Kidney (tissue), 13 donors: ENCODE measurements at regions not wholly inside any gene's neighbourhood (a gene's known extent, or its start where the extent isn't known, plus 50 kb on each side); places are given as distances from the start of the nearest gene placed in this dataset.

Source experiments
- DNase-seq, 5 donors: peaks; one replicate each; pipeline ENCODE4 v3.0.0-alpha.2; 2013 to 2020
- FAIRE-seq: peaks from 2 replicates; lab custom pipeline; 2012; peaks lifted over from hg19 to GRCh38; lab: Jason Lieb, UNC
- H3K27ac ChIP-seq, 2 donors: one replicate each; pipeline ENCODE4 v1.7.0; 2013; ENCODE audit warnings: low read depth in 2 of 2, low read length in 2 of 2, inconsistent platforms in 1 of 2
- H3K27me3 ChIP-seq: one replicate; pipeline ENCODE4 v1.7.1; 2013; ENCODE audit warnings: low read length, inconsistent platforms; ENCODE audit not compliant: control insufficient read depth, insufficient read depth
- H3K36me3 ChIP-seq, 3 donors: one replicate each; pipeline versions ENCODE4 v1.7.0 to v1.7.1; 2013; ENCODE audit warnings: low read length in 3 of 3, control low read depth in 1 of 3, inconsistent platforms in 1 of 3; ENCODE audit not compliant: insufficient read depth in 3 of 3, control insufficient read depth in 2 of 3
- H3K4me1 ChIP-seq, 3 donors: one replicate each; pipeline versions ENCODE4 v1.7.0 to v1.7.1; 2013; ENCODE audit warnings: low read length in 3 of 3, inconsistent platforms in 1 of 3, low read depth in 1 of 3; ENCODE audit not compliant: control insufficient read depth in 2 of 3, insufficient read depth in 2 of 3
- H3K4me3 ChIP-seq, 3 donors: one replicate each; pipeline versions ENCODE4 v1.7.0 to v1.8.1; 2013; ENCODE audit warnings: low read length in 3 of 3, control low read depth in 1 of 3, inconsistent platforms in 1 of 3
- H3K9ac ChIP-seq, 3 donors: one replicate each; pipeline versions ENCODE4 v1.7.0 to v1.7.1; 2013; ENCODE audit warnings: low read length in 3 of 3, control low read depth in 1 of 3, inconsistent platforms in 1 of 3
- H3K9me3 ChIP-seq, 3 donors: one replicate each; pipeline versions ENCODE4 v1.7.0 to v1.7.1; 2013; ENCODE audit warnings: low read length in 3 of 3, control low read depth in 1 of 3, inconsistent platforms in 1 of 3; ENCODE audit not compliant: control insufficient read depth in 2 of 3, insufficient read depth in 1 of 3
- intact Hi-C: fragments of 100-400 bp; cut with DNase I; formaldehyde crosslinking; loops from one replicate; pipeline ENCODE4 v1.11.1; 2022
- TF ChIP-seq, protein P1 (sequence below): IDR thresholded peaks from 3 replicates; pipeline ENCODE4 v1.5.1; 2012; ENCODE audit warnings: mild to moderate bottlenecking, moderate library complexity, borderline replicate concordance; ENCODE audit not compliant: insufficient read depth; ENCODE audit errors: extremely low read depth
- donor health status: control.
- donor health status: control.
- donor health status: control.
- donor health status: control.
- donor health status: control.
- donor health status: DM: yes; HTN: yes; CAD: no.
- donor health status: Normal renal cell carcinoma (clear cell type).

DNA sequence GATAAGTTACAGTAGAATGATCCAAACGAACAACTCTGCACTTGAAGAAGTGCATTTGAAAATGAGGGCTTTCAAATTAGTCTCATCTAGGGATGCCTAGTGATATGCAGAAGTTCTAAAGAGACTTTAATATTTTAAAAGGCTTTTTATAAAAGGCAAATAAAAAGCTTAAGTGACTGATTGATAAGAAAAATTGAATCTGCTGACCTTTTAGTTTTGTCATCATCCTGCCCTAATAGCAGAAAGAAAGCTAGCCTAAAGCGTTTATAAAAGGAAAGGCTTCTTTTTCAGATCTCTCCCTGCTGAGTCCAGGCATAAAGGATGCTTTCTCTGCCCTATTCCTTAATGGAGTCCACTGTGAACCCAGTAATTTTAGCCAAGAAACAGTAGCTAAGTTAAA lies 72.7 kb upstream of the ALDH1L1 start:
- TF ChIP-seq, protein P1, sequence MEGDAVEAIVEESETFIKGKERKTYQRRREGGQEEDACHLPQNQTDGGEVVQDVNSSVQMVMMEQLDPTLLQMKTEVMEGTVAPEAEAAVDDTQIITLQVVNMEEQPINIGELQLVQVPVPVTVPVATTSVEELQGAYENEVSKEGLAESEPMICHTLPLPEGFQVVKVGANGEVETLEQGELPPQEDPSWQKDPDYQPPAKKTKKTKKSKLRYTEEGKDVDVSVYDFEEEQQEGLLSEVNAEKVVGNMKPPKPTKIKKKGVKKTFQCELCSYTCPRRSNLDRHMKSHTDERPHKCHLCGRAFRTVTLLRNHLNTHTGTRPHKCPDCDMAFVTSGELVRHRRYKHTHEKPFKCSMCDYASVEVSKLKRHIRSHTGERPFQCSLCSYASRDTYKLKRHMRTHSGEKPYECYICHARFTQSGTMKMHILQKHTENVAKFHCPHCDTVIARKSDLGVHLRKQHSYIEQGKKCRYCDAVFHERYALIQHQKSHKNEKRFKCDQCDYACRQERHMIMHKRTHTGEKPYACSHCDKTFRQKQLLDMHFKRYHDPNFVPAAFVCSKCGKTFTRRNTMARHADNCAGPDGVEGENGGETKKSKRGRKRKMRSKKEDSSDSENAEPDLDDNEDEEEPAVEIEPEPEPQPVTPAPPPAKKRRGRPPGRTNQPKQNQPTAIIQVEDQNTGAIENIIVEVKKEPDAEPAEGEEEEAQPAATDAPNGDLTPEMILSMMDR, result no peak
- no peak for DNase-seq
- Histone ChIP-seq H3K9me3 (no peaks in the 10 kb centered on the region), H3K27ac (no peak overlapping the region), H3K9ac (no peak overlapping the region), H3K27me3 (no peaks in the 10 kb centered on the region), H3K4me3 (no peak overlapping the region), H3K36me3 (no peaks in the 10 kb centered on the region), H3K4me1 (no peaks in the 10 kb centered on the region)
- no peak for FAIRE-seq
- intact Hi-C loops, result loop anchor here (10.0 kb wide), 1 partner anchor 142 kb away; the partner anchor contains the start of gene CFAP100

DNA sequence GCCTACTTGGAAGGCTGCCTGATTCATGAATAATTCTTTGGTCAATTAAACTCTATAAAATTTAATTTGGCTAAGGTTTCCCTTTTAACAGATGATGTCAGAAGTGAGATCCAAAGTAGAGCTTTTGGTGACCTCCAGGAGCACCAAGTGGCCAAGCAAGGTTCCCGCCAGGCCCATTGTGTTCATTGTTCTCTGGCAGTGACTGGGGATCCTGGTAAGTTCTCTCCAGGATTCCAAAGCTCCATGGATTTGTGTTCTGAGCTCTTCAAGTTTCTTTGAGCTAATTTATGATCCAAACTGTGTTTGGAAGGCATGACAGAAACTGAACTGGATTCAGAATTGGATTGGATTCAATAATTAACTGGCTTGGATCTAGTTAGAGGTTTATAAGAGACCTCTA lies 72.0 kb upstream of the ALDH1L1 start:
- no peaks in the 10 kb centered on the region for H3K4me1 ChIP-seq
- TF ChIP-seq, protein P1, result no peak

DNA sequence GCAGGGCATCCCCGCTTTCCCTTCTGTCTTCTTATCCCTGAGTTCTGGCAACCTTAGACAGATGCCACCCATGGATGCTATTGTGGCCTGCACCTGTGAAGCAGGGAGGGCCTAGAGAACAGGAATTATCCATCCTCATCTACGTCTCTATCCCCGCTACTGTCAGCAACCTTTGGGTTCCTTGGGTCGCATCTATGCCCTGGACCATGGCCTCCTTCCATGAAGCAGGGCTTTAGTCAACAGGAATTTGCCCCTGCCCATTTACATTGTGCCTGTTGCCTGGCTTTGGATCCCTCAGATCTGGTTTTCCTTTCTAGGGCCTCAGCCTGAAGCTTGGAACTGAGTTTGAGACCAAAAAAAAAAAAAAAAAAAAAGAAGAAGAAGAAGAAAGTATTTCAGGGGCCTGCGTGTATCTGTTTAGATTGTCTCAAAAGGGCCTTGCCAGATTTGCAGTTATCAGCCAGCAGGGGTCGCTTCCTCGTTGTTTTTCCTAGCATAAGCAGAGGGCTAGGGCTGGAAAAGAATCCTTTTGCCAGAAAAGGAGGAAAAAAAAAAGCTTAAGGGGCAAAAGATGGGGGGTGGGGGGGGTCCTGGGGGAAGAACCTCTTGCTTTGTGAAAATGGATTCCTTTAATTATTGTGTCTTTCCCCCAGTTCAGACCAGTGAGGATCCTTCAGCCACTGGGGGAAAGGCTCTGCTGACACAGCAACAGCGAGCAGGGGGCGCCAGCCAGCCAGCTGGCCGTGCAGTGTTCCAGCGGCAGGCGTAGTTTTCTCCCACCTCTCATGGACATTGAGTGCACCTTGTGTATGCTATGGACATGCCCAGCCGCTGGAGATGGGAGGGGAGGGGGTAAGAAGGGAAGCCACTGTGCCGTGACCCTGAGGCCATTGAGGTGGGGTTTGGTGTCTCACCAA lies 65.7 kb upstream of the ALDH1L1 start:
- H3K9ac ChIP-seq, result no peak overlapping the region
- intact Hi-C loops, result loop anchor here (10.0 kb wide), 1 partner anchor 111 kb away; no protein-coding TSS in a partner anchor
- no peak for FAIRE-seq

More for the DNA sequence above, 72.0 kb upstream of the ALDH1L1 start:
- Histone ChIP-seq H3K27ac (no peak overlapping the region), H3K4me3 (no peak overlapping the region), H3K9ac (no peak overlapping the region), H3K27me3 (no peaks in the 10 kb centered on the region), H3K9me3 (no peaks in the 10 kb centered on the region), H3K36me3 (no peaks in the 10 kb centered on the region)
- DNase-seq (no peak), FAIRE-seq (no peak)
- intact Hi-C loops, result loop anchor here (10.0 kb wide), 1 partner anchor 142 kb away; the partner anchor contains the start of gene CFAP100

More for the DNA sequence above, 65.7 kb upstream of the ALDH1L1 start:
- Histone ChIP-seq H3K4me3 (no peak overlapping the region), H3K27ac (no peak overlapping the region), H3K4me1 (no peaks in the 10 kb centered on the region), H3K36me3 (no peaks in the 10 kb centered on the region), H3K27me3 (no peaks in the 10 kb centered on the region), H3K9me3 (no peaks in the 10 kb centered on the region)
- peak in 4 of 5 donors; percentile 49 to 86 (median 62) for DNase-seq
- TF ChIP-seq, protein P1, result peak; percentile 62
